ENCODE measurements at regions not wholly inside any gene's neighbourhood (a gene's known extent, or its start where the extent isn't known, plus 50 kb on each side); places are given as distances from the start of the nearest gene placed in this dataset.

DNA sequence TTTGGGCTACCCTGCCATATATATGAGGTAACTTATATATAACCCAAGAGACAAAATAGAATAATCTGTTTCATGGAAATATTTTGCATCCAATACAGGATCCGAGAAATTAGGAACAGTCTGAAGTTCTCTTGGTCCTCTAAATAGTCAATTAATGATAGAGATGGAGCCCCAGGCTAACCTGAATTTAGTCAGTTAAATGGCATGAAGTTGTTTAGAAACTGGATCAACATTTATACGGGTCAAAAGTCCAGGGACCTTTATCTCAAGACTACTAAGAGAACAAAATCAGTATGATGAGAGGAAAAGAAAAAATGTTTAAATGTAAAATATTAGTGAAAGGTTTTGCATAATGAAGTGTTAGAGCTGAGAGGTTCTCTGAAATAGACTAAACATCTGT is 303.3 kb upstream of the ACTBL2 start:
- no peak for DNase-seq (ENCODE audit: low spot score)

DNA sequence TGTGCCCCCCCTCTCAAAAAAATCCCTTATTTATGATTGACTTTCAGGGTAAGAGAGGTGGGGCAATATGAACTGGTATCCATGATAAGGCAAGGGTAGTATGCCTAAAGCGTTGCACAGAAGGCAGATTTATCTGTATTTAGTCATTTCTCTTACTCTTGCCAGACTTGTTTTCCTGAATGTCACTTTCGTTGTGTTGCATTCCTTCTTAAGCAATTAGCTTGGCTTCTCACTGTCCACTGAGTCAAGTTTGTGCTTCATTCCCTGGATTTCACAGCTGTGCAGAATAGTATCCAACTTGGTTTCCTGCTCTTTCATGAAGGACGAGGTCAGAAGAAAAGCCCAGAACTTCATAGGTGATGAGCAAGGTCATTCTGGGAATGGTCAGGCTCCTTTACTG is 301.5 kb upstream of the ACTBL2 start:
- DNase-seq (ENCODE audit: low spot score): no peak

DNA sequence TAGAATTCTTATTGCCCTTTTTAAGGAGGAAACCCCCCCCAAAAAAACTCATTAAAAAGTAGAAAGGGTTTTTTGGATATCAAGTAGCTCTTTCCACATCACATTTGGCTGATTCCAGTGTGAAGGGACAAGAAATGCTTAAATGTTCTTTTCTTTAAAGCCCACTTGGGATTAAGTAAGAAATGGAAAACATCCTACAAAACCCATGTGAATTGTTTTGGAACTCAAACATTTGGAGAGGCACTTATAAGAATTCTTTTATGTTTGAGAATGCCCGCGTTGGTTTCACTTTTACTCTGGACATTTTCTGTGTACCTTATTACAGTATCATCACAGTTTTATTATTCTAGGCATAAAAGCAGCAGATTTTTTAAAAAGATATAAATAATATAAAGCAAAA is 301.1 kb upstream of the ACTBL2 start:
- no peak for DNase-seq (ENCODE audit: low spot score)

DNA sequence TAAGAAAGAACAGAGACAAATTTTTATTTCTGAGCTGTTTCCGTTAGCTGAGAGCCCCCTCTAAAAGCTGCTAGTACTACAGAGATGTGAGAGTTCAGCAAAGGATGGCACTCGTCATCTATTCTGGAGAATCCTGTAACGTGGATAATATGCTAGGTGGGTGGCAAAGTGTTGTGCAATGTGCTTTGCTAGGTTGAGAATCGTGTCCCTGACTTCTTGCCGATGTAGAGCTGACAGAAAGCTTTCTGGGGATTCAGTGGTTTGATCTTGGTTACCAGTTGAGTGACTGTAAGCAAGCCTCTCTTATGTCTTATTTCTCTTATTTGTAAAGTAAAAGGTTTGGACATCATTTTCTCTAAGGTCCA is 298.3 kb upstream of the ACTBL2 start:
- no peak for DNase-seq (ENCODE audit: low spot score)

DNA sequence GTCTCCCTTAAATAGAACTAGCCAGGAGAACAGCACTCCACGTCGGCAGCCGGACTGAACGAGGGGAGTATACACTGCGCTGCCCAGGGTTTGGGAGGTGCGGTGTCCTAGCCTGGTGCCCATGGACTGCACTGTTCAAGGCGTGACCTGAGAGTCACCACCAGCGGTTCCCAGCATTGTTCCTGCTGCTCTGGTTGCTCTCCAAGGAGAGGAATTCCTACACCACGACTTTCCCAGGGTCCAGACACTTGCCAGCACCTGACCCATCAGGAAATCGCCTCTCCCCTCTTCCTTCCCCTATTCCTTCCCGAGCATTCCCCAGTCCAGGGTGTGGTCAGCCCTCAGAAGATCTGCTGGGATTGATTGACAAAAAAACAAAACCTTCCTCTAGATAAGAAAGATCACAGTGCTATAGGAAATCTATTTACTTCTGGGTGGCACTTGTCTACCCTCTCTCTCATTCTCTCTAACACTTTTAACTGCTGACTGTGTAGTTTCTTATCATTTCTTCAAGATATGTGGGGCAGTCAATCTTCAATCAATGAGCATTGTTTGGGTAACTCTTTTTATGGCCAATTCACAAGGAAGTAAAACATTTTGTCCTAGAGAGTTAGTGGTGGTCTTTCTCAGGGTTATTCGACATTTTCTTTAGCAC is 297.8 kb upstream of the ACTBL2 start:
- DNase-seq (ENCODE audit: low spot score): no peak

DNA sequence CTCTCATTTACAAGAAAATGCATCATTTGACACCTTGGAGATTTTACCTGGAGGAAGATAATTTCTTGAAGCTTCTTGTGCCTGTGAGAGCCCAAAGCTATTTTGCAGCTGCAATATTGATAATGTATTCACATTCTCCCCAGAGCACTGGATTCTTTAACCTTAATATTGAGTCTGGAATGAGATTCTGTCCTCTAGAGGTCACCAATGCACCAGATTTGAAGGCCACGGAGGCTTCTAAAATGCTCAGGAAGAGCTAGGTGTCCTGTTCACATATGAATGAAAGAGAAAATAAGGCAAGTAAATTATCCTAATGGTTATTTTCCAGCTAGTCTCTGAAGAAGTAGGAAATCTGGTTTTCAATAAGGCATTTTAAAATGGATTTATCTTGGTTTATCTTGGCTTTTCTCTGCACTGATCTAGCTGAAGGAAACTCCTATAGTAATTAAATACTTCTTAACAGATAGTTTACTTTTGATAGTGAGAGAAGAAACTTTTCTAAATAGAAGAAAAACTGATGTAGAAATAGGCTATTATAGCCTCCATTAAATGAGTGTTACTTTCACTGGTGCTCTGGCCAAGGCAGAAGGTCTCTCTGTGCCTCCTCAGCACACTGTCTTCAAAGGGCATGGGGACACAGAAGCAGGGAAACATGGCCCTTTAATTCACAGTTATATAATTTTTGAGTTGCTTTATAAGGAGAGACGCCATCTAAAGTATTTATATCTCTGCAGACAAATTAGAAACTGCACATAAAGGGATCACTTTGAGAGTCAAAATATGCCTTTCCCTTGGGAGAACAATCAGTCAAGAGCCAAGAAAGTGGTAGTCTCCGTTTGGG is 297.0 kb upstream of the ACTBL2 start:
- peak; percentile 11 for DNase-seq (ENCODE audit: low spot score)

DNA sequence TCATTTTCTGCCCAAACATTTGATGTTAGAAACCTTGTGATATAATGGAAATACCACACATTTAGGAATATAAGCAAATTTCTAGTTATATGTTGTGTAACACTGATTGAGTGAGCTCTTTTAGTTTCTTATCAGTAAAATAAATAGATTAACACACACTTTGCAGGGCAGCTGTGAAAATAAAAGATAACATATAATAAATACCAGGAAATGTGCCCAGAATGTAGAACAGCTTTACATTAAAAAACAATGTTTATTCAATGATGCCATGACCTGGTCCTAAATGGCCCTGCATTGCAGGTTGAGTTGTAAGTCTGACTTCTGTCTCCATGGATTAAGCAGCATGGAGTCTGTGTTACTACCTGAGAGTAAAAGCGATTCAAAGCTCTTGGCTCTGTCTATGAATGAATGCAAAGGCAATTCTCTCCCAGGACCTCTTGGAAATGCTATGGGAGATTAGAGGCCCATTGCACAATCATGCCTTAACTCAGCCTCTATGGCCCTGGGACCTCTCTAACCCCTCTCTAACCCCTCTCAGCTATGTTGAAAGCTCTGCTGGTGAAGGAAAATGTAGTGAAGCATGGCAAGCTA is 296.0 kb upstream of the ACTBL2 start:
- DNase-seq (ENCODE audit: low spot score): no peak

DNA sequence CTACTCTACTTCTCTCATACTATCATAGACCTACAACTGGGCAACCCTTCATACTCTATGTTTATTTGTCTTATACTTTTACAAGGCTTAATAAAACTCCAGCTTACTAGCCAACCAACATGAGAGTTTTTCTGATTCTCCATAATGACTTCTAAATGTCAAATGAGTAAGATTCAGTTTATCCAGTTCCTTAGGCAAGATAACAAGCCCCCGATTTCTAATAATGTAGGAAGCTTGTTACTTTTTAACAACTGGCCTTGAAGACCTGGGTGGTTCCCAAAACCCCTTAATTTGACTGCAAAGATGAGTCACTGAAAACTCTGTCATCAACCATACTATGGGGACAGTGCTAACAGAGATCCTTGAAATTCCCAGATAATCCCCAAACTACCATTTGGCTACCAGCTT is 294.6 kb upstream of the ACTBL2 start:
- no peak for DNase-seq (ENCODE audit: low spot score)

DNA sequence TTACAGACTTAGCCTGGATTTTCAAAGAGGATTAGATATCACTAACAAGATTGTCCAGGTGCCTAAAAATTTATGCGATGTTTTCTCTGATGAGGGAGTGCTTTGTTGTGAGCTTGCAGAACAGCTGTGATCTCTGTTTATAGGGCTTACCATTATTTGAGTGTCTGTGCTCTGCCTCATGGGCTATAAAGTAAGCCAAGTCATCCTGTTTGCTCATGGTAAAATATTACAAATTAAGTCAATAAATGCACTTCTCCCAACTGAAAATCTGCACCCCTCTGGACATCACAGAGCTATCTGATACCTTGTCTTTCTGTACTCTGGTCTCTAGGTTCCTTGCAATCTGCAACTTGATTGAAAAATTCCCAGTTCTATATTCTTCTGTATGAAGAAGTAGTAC is 293.4 kb upstream of the ACTBL2 start:
- DNase-seq (ENCODE audit: low spot score): no peak

DNA sequence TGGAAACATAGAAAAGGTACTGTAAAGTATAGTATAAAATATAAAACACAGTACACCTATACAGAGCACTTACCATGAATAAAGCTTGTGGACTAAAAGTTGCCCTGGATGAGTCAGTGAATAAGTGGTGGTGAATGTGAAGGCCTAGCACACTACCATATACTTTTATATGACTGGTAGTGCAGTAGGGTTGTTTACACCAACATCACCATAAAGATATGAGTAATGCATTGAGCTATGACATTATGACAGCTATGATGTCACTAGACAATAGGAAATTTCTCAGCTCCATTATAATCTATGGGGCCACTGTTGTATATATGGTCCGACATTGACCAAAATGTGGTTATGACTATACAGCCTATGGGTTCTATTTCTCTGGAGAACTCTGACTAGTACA is 291.8 kb upstream of the ACTBL2 start:
- DNase-seq (ENCODE audit: low spot score): no peak

DNA sequence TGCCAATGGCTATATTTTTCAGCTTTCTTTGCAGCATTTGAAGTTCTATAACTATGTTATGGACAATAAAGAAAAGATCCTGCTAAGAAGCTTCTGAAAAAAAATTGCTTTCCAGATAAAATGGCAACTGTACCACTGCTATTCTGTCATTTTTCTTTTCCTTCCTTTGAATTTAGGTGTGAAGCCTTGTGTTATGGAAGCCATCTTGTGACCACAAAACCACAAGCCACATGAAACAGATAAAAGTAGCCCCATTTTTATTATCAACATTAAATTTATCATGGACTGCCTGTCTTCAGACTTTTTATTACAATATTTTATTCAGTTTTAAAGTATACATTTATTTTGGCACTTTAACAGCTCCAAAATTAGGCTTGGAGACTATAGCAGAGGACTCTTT is 289.9 kb upstream of the ACTBL2 start:
- DNase-seq (ENCODE audit: low spot score): no peak

DNA sequence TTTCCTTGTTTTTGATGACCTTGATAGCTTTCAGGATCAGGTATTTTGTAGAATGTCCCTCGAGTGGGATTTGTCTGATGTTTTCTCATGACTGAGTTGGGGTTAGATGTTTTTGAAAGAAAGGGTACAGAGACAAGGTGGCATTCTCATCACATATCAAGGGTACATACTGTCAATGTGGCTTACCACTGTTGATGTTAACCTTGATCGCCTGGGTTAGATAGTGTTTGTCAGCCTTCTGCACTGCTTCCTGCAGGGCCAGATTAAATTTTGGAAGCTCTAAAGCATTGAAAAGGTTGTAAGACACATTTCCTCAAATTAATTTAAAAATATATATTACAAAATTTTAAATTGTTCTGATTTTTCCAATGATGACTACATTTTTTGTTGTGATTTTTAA is 287.4 kb upstream of the ACTBL2 start:
- DNase-seq (ENCODE audit: low spot score): no peak

DNA sequence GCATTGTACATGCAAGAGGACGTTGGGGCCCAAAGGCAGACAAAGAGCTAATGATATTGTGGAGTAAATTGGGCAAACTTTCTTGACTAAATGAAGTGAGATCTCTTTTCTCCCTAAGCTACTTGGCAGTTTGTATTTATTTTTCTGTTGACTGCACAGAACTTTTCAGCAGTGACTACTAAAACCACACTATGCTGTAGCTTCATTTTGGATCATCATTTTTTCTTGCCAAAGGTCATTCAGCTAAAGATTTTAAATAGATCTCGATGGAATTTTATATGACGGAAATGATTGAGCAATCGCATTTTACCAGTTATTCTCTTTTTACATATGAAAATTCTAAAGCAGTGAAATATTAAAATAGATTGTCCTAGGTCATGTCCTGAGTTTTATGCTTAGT is 286.1 kb upstream of the ACTBL2 start:
- no peak for DNase-seq (ENCODE audit: low spot score)

DNA sequence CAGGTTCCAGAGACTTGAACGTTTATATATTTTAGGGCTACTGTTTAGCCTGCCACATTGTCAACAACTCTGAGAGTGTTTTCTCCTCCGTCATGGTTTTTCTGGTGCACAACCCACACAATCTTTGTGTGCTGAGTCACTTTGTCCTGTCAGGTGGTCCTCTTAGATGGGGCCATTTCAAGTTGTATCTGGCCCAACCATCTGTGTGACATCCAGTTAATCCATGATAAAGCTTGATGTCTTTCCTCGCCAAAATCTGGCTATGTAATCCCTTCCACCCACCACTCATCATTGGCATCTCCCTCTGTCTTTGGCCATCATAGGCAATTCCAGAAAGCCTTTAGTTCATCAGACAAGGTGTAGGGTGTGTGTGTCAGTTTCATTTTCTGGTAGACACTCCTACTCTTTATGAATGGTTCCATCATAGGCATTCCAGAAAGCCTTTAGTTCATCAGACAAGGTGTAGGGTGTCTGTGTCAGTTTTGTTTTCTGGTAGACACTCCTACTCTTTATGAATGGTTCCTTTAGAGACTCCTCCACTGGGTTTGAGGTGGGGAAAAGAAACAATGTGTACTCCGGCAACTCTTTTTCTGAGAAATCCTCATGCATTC is 282.0 kb upstream of the ACTBL2 start:
- DNase-seq (ENCODE audit: low spot score): no peak

DNA sequence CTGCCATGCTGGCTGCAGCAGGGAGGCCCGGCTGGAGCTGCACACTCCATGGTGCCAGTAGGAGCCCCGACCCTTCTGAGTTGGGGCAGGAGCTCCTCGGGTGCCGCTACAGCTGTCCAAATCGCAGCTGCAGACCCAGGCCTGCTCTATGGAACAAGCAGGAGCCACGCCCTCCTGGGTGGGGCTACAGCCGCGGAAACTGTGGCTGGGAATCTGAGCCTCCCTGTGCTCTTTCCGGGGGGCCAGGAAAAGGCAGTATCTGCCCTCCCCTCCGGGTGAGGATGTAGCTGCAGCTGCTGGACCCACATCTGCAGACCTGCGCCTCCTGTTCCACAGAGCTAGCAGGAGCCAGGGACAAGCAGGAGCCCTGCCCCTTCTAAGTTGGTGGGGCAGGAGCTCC is 278.9 kb upstream of the ACTBL2 start:
- DNase-seq (ENCODE audit: low spot score): no peak

DNA sequence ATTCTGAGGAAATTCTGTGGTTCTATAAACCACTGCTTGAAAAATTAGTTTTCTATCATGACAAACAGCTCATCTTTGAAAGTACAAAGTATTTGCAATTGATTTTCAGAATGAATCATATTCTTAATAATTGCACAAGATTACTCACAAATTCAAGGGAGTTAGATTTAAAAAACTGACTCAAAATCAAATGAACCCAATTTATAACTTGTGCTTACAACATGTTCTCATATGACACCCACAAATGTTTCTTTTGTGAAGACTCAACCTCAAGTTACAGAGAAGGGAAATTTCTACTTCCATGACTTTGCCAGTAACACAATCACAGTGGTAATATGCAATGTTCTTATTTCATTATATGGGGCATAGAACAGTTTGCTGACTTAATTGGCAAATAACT is 272.0 kb upstream of the ACTBL2 start:
- no peak for DNase-seq (ENCODE audit: low spot score)

DNA sequence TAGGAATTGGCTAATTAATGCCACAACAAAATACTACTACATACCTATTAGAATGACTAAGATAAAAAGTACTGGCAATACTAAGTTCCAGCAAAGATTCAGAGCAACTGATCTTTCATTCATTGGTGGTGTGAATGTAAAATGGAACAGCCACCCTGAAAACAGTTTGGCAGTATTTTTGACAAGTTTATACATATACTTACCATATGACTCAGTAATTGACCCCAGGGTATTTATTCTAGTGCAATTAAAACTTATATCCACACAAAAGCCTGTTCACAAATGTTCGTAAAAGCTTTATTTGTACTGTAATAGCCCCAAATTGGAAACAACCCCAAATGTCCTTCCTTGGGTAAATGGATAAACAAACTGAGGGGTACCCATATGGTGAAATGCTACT is 270.8 kb upstream of the ACTBL2 start:
- DNase-seq (ENCODE audit: low spot score): no peak

DNA sequence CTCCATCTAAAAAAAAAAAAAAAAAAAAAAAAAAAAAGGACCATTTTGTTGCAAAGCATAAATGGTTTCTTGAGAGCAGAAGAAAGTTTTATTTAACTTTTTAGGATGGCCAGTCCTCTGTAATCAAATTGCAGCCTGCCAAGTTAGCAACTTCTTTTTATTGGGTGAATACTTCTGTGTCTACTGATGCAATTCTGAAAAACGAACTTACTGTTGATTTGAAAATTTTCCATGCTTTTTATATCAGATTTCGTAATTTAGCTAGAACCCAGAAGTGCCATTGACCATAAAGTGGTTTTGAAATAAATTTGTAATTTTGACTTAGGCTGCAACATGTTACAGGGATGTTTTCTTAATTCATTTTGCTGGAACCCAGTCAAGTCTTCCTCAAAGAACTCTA is 269.1 kb upstream of the ACTBL2 start:
- DNase-seq (ENCODE audit: low spot score): no peak

DNA sequence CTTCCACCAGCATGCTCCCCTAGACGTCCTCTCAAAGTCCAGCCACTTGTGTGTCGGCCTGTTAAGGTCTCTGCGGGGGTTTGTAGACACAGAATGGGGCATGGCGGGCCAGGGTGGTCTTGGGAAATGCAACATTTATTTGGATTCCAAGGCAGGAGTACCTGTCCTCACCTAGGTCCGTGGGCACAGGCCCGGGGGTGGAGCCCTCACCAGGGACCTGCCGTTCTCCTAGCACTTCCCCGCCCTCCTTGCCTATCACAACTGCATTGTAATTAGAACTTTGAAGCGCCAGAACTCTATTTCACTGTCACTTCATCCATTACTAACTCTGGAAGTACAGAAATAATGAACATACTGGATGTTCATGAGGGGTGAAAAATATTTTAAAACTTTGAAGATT is 268.3 kb upstream of the ACTBL2 start:
- no peak for DNase-seq (ENCODE audit: low spot score)

DNA sequence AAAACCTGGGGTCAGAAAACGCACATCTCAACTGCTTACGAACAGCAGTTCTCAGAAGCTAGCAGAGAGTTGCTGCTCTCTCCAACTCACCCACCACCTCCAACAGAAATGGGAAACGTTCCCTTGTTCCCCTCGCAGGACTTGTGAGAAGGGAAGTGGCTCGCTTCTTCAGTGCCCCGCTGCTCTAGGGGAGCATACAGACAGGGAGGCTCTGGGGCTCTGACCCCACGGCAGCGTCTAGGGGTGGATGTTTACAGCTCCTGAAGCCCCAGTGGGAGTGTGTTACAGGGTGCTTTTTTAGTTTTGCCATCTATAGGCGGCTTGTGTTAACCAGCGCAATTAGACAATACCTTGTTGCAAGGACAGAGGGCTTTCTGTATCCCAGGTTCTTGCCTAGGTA is 267.7 kb upstream of the ACTBL2 start:
- DNase-seq (ENCODE audit: low spot score): no peak

DNA sequence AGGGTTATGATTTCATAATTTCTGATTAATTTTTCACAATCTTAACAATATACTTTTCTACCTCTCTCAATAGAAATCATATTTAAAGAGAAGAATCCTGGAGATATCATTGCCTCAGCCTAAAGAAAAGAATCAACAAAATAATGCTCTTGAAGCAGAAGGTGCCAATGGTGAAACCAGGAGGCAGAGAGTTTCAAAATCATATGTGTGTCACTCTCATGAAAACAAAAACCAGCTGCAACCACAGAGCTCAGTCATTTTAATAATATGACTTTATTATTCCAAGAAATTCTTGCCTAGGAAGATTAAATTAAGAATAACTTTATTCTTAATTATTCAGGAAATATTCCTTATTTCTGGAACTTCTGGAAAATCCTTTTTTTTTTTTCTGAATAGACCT is 266.8 kb upstream of the ACTBL2 start:
- DNase-seq (ENCODE audit: low spot score): no peak

DNA sequence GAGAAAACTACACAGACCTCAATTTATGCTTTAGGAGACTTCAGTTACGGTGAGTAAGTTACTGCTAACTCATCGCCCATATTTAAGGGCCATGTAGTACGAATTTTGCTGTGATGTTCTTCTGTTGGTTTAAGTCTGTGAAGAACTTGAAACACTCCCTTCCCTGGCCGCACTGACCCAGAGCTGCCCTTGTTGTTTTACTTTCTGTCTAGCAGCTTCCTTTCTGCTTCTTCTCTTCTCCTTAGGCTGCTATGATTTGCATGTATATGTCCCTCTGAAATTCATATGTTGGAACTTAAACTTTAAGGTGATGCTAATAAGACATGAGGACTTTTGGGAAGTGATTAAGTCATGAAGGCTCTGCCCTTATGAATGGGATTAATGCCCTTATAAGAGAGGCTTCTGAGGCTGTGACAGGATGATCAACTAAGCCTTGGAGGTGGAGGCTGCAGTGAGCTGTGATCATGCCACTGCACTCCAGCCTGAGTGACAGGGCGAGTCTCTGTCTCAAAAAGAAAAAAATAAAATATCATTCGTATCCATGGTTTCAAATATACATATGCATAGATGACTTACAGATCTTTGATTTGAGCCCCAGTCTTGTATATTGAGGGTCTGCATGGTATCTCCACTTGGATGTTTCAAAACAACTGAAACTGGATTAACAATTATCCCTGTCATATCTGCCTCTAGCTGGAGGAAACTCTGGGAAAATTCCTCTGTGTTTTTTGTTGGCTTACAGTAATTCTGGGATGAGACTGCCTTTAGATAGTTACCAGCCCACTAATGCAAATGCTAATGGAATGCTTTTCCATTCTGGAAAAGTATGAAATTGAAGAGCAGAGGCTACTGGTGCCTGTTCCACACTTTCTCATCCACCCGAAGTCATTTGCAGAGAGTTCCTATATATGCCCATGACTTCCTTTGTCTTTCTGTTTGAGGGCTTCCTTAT is 263.4 kb upstream of the ACTBL2 start:
- no peak for DNase-seq (ENCODE audit: low spot score)
